SJCRH30 (cell line): ENCODE measurements at regions not wholly inside any gene's neighbourhood (a gene's known extent, or its start where the extent isn't known, plus 50 kb on each side); places are given as distances from the start of the nearest gene placed in this dataset.
A peak's percentile ranks its signal among the peaks of the same experiment; 100 is the strongest.

Source experiments
- DNase-seq, 2 experiments: peaks; one replicate each; pipeline ENCODE4 v3.0.0-alpha.2; 2015 to 2020
- H3K27ac ChIP-seq: fragments of 250-450 bp; sonication (Bioruptor Pico); 2 replicates; pipeline ENCODE4 v1.5.1; 2020; ENCODE audit warnings: mild to moderate bottlenecking, moderate library complexity
- H3K27me3 ChIP-seq: fragments of 250-450 bp; sonication (Bioruptor Pico); 2 replicates; pipeline ENCODE4 v1.5.1; 2020; ENCODE audit warnings: mild to moderate bottlenecking, moderate library complexity
- H3K36me3 ChIP-seq: fragments of 250-450 bp; sonication (Bioruptor Pico); 2 replicates; pipeline ENCODE4 v1.5.1; 2020; ENCODE audit warnings: mild to moderate bottlenecking, moderate library complexity
- H3K4me1 ChIP-seq: fragments of 250-450 bp; sonication (Bioruptor Pico); 2 replicates; pipeline ENCODE4 v1.5.1; 2020; ENCODE audit warnings: mild to moderate bottlenecking, moderate library complexity
- H3K4me3 ChIP-seq: fragments of 250-450 bp; sonication (Bioruptor Pico); 2 replicates; pipeline ENCODE4 v1.5.1; 2020; ENCODE audit warnings: mild to moderate bottlenecking, moderate library complexity
- H3K9me3 ChIP-seq: fragments of 250-450 bp; sonication (Bioruptor Pico); replicated peaks from 2 replicates; pipeline ENCODE4 v1.5.1; 2020; ENCODE audit warnings: mild to moderate bottlenecking, moderate library complexity

DNA sequence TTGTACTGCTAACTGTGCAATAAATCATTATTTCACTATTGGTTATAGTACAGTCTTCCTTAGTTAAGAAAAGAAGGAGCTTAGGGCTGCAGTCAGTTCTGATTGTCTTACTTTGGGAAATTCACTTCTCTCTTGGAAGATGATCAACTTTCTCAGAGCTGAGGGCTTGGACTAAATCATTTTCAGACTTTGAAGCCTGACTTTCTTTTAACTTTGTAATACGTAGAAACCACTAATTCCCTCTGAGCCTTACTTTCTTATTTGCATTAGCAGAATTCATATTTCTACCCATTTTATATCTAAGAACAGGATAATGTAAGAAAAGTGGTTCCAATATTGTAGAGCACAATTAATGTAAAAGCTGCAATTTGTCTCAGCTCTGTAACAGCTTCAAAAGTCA lies 386.4 kb downstream of the TRIB2 start:
- no peak for DNase-seq
- H3K4me1 ChIP-seq: no peaks in the 10 kb centered on the region
- no peaks in the 10 kb centered on the region for H3K9me3 ChIP-seq
- no peaks in the 10 kb centered on the region for H3K27me3 ChIP-seq
- no peaks in the 10 kb centered on the region for H3K36me3 ChIP-seq
- no peak overlapping the region for H3K4me3 ChIP-seq
- no peak overlapping the region for H3K27ac ChIP-seq

DNA sequence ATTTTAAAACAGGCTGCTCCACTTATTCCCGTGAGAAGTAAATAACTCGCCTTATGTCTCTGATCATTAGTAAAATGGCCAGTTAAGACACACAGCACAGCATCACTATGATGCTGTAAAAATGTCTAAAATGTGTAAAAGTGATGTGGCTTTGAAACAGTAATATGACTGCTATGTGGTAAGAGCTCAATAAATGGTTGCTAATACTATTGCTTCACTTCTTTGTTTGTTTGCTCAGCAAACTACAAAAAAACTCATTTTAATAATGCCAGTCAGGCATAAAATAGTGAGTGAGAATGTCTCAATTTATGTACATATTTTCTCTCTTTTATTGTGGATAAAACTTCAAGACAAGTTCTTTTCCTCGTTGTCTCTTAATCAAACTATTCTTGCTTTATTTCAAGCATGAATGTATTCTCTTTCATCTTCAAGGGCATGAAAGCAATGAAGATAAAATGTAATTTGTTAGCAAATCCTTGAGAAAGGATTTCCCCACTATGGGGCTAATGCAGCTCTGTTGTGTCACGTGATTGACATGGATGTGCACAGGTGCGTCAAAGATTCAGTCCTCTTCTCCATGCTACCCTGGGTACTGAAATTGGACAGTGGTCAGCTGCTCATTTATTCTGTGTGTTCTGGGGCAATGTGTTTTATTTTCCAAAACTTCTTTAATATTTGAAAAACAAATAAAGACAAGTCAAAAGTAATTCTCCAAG lies 387.2 kb downstream of the TRIB2 start:
- H3K27ac ChIP-seq: no peak overlapping the region
- no peaks in the 10 kb centered on the region for H3K9me3 ChIP-seq
- H3K36me3 ChIP-seq: no peaks in the 10 kb centered on the region
- no peaks in the 10 kb centered on the region for H3K4me1 ChIP-seq
- H3K4me3 ChIP-seq: no peak overlapping the region
- DNase-seq: no peak
- H3K27me3 ChIP-seq: no peaks in the 10 kb centered on the region

DNA sequence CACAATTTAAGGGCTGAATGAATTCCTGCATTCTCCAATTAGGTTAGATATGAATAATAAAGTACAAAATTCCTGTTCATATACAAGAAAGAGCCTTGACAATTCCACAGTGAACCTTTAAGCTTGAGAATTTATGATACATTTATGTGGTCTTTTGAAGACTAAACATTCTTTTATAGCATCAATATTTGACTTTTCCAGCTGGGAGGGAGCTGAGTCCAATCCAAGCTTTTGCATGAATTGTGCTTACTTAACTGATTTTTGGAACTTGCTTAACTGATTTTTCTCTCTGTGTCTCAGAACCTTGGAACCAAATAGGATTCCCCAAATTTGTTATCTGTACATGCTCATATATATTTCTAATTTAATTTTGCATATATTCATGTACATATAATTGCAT lies 388.0 kb downstream of the TRIB2 start:
- Histone ChIP-seq H3K36me3 (no peaks in the 10 kb centered on the region), H3K27me3 (no peaks in the 10 kb centered on the region), H3K27ac (no peak overlapping the region), H3K4me1 (no peaks in the 10 kb centered on the region), H3K4me3 (no peak overlapping the region), H3K9me3 (no peaks in the 10 kb centered on the region)
- DNase-seq: no peak

GRCh38 chr2:13106302-13106701 lies 389.6 kb downstream of the TRIB2 start:
- Histone ChIP-seq H3K9me3 (no peaks in the 10 kb centered on the region), H3K27ac (no peak overlapping the region), H3K4me3 (no peak overlapping the region), H3K27me3 (no peaks in the 10 kb centered on the region), H3K4me1 (no peaks in the 10 kb centered on the region), H3K36me3 (no peaks in the 10 kb centered on the region)
- no peak for DNase-seq

- H3K4me1 ChIP-seq: peaks cover 4% of the 10 kb centered on the region; the same call in 1 of the 2 replicates
- H3K27me3 ChIP-seq: no peaks in the 10 kb centered on the region
- DNase-seq: no peak
- H3K9me3 ChIP-seq: no peaks in the 10 kb centered on the region
- no peak overlapping the region for H3K27ac ChIP-seq
- H3K36me3 ChIP-seq: no peaks in the 10 kb centered on the region
- H3K4me3 ChIP-seq: no peak overlapping the region
Measured at GRCh38 chr2:13109516-13109915, 392.8 kb downstream of the TRIB2 start.

DNA sequence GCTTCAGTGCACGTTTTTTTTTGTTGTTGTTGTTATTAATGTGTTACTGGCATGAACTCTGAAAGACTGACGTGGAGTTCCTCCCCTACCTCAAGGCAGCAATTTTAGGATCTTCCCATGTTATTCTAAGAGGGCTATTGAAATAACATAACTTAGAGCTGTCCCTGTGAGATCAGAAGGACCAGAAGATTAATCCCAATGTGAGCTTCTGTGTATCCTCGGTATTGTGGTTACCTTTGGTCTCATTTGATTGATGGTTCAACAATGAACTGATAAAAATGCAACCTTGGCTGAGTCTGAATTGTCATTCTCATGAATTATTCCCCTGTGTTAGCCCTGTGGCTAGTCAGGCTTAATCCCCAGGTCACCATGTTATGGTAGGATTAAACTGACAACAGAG lies 394.1 kb downstream of the TRIB2 start:
- no peak for DNase-seq
- H3K4me3 ChIP-seq: no peak overlapping the region
- no peaks in the 10 kb centered on the region for H3K9me3 ChIP-seq
- H3K27me3 ChIP-seq: no peaks in the 10 kb centered on the region
- H3K27ac ChIP-seq: no peak overlapping the region
- no peaks in the 10 kb centered on the region for H3K36me3 ChIP-seq
- peaks cover 4% of the 10 kb centered on the region; the same call in 1 of the 2 replicates for H3K4me1 ChIP-seq

DNA sequence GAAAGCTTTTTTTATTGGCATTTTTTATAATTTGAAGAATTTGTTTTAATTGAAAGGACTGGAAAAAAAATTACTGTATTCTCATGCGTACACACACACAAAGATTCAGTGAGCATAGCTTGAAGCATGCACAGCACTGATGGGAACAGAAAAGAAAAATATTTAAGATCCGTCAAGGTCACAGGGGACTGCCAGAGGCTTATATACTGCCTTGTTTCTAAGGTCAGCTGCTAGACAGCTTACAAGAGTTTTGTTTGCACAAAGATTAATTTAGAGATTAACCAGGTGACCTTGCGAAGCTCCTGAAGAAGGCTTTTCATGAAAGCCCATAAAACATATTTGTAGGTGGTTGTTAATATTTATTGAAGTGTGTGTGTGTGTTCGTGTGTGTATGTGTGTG lies 396.3 kb downstream of the TRIB2 start:
- Histone ChIP-seq H3K36me3 (no peaks in the 10 kb centered on the region), H3K27me3 (no peaks in the 10 kb centered on the region), H3K27ac (no peak overlapping the region), H3K4me3 (no peak overlapping the region), H3K4me1 (peaks cover 4% of the 10 kb centered on the region; the same call in 1 of the 2 replicates), H3K9me3 (no peaks in the 10 kb centered on the region)
- DNase-seq: peak in 1 of 2 experiments; percentile 19

GRCh38 chr2:13114391-13114790 lies 397.7 kb downstream of the TRIB2 start:
- Histone ChIP-seq H3K27me3 (no peaks in the 10 kb centered on the region), H3K4me3 (no peak overlapping the region), H3K27ac (no peak overlapping the region), H3K9me3 (no peaks in the 10 kb centered on the region), H3K36me3 (no peaks in the 10 kb centered on the region), H3K4me1 (peaks cover 4% of the 10 kb centered on the region; the same call in 1 of the 2 replicates)
- DNase-seq: peak; percentile 9 to 49

DNA sequence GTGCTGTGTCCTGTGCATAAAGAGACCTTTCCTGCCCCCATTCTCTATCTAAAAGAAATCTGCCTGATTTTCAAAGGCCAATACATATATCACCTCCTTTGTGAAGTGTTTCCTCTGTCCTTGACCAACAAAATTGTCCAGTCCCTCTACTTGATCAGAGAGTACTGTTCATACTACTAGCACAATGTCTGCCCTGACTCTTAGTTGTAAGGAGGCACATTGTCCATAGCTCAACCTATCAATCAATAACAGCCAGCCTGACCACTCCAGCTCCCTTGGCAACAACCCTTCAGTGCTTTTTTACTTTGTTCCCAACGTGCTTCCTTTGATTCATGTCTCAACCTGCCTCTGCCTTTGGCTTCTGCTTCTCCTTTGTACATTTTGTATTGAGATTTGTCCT lies 398.9 kb downstream of the TRIB2 start:
- Histone ChIP-seq H3K4me1 (peaks cover 4% of the 10 kb centered on the region; the same call in 1 of the 2 replicates), H3K9me3 (no peaks in the 10 kb centered on the region), H3K27me3 (no peaks in the 10 kb centered on the region), H3K36me3 (no peaks in the 10 kb centered on the region), H3K27ac (no peak overlapping the region), H3K4me3 (no peak overlapping the region)
- no peak for DNase-seq

GRCh38 chr2:13121096-13121495 lies 404.4 kb downstream of the TRIB2 start:
- Histone ChIP-seq H3K27ac (no peak overlapping the region), H3K36me3 (no peaks in the 10 kb centered on the region), H3K9me3 (no peaks in the 10 kb centered on the region), H3K27me3 (no peaks in the 10 kb centered on the region), H3K4me1 (no peaks in the 10 kb centered on the region), H3K4me3 (no peak overlapping the region)
- no peak for DNase-seq

DNA sequence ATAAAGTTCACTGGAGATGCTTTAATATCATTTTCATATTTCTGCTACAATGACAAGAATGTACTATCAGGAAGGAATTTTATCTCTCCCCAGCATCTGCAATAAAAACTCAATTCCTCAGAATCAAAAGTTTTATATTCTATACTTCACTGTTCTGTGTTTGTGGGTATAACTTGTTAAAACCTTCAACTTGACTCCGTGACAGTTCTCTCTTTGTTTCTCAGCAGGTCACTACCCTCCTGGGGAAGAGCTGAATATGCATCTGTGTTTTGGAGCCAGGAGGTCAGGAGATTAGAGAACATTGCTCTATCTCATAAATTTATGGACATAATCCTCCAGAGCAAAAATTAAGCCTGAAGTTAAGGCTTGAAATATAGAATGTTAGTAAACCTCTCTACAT lies 411.4 kb downstream of the TRIB2 start:
- Histone ChIP-seq H3K27me3 (no peaks in the 10 kb centered on the region), H3K4me1 (peaks cover 3% of the 10 kb centered on the region; the same call in 1 of the 2 replicates), H3K4me3 (no peak overlapping the region), H3K36me3 (no peaks in the 10 kb centered on the region), H3K9me3 (no peaks in the 10 kb centered on the region), H3K27ac (no peak overlapping the region)
- DNase-seq: no peak

GRCh38 chr2:13135369-13135768 lies 418.6 kb downstream of the TRIB2 start:
- H3K4me1 ChIP-seq: no peaks in the 10 kb centered on the region
- H3K27me3 ChIP-seq: no peaks in the 10 kb centered on the region
- no peaks in the 10 kb centered on the region for H3K36me3 ChIP-seq
- H3K9me3 ChIP-seq: no peaks in the 10 kb centered on the region
- DNase-seq: no peak
- no peak overlapping the region for H3K4me3 ChIP-seq
- H3K27ac ChIP-seq: no peak overlapping the region

DNA sequence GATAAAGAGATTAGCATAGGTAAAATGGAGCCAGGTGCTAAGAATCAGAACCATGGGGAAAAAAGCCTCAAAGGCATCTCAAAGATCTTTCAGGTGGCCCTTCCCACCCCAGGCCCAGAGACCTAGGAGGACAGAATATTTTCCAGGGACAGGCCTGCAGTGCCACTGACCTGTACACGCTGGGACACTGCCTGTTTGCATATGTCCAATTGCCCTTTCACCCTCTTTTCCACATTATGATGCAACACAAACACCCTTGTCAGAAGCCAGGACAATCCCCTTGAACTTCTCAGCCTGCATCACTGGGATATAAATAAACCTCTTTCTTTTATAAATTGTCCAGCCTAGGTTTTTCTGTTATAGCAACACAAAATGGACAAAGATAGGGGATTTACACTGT lies 419.1 kb downstream of the TRIB2 start:
- DNase-seq: no peak
- no peak overlapping the region for H3K4me3 ChIP-seq
- no peaks in the 10 kb centered on the region for H3K4me1 ChIP-seq
- H3K27ac ChIP-seq: no peak overlapping the region
- no peaks in the 10 kb centered on the region for H3K27me3 ChIP-seq
- no peaks in the 10 kb centered on the region for H3K36me3 ChIP-seq
- H3K9me3 ChIP-seq: no peaks in the 10 kb centered on the region

GRCh38 chr2:13137679-13138078 lies 420.9 kb downstream of the TRIB2 start:
- Histone ChIP-seq H3K4me3 (no peak overlapping the region), H3K9me3 (no peaks in the 10 kb centered on the region), H3K36me3 (no peaks in the 10 kb centered on the region), H3K27me3 (no peaks in the 10 kb centered on the region), H3K4me1 (no peaks in the 10 kb centered on the region), H3K27ac (no peak overlapping the region)
- DNase-seq: no peak

DNA sequence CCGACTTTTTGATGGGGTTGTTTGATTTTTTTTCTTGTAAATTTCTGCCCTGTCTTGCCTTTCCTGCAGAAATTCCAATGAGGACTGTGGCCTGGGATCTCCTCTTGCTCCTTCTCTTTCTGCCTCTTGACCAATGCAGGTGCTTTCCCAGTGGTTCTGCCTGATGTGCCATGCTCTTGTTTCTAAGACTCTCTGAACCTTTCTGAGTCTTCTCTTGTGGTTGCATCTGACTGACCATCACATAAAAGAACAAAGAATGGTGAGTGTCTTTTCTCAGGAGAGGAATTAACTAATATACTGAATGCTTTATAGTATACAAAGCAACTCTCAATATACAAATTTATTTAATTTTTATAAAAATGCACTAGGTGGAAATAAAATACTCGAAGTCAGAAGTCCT lies 424.6 kb downstream of the TRIB2 start:
- DNase-seq: no peak
- H3K27ac ChIP-seq: no peak overlapping the region
- no peak overlapping the region for H3K4me3 ChIP-seq

DNA sequence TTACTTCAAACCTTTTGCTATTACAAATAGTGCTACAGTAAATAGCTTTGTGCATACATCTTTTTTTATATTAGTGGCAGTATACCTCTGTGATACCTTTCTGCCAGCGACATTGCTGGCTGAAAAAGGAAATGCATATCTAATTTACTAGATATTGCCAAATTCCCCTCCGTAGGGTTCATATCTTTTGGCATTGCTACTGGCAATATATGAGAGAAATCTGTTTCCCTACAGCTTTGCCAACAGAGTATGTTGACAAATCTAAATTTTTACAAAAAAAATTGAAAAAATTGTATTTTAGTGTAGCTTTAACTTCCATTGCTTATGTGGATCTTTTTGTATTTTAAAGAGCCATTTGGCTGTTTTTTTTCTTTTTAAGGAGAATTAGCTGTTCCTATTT lies 426.7 kb downstream of the TRIB2 start:
- no peak overlapping the region for H3K27ac ChIP-seq
- H3K4me1 ChIP-seq: no peaks in the 10 kb centered on the region
- H3K4me3 ChIP-seq: no peak overlapping the region
- no peaks in the 10 kb centered on the region for H3K36me3 ChIP-seq
- H3K9me3 ChIP-seq: no peaks in the 10 kb centered on the region
- H3K27me3 ChIP-seq: no peaks in the 10 kb centered on the region
- no peak for DNase-seq

More for the DNA sequence above, 424.6 kb downstream of the TRIB2 start:
- Histone ChIP-seq H3K4me1 (no peaks in the 10 kb centered on the region), H3K9me3 (no peaks in the 10 kb centered on the region), H3K36me3 (no peaks in the 10 kb centered on the region), H3K27me3 (no peaks in the 10 kb centered on the region)
